ENCODE measurements at regions not wholly inside any gene's neighbourhood (a gene's known extent, or its start where the extent isn't known, plus 50 kb on each side); places are given as distances from the start of the nearest gene placed in this dataset.

- no peak for DNase-seq (ENCODE audit: low read depth in 2 of 2)
Measured at GRCh38 chr9:99749641-99750040, 72.0 kb upstream of the NR4A3 start.

GRCh38 chr9:99750526-99750925 is 71.2 kb upstream of the NR4A3 start:
- no peak for DNase-seq (ENCODE audit: low read depth in 2 of 2)

GRCh38 chr9:99752417-99753109 is 69.1 kb upstream of the NR4A3 start:
- DNase-seq (ENCODE audit: low read depth in 2 of 2): no peak

- no peak for DNase-seq (ENCODE audit: low read depth in 2 of 2)
Measured at GRCh38 chr9:99753436-99753835, 68.2 kb upstream of the NR4A3 start.

GRCh38 chr9:99760421-99760820 is 61.3 kb upstream of the NR4A3 start:
- DNase-seq (ENCODE audit: low read depth in 2 of 2): no peak

- no peak for DNase-seq (ENCODE audit: low read depth in 2 of 2)
Measured at GRCh38 chr9:99762470-99762869, 59.2 kb upstream of the NR4A3 start.

Measured in activated CD8-positive, alpha-beta memory T cell treated with anti-CD3 and anti-CD28 coated beads for 4 hours (primary cell).